ENCODE measurements at regions not wholly inside any gene's neighbourhood (a gene's known extent, or its start where the extent isn't known, plus 50 kb on each side); places are given as distances from the start of the nearest gene placed in this dataset.

GRCh38 chr2:116716038-116716437, 1098.5 kb upstream of the DDX18 start:
- TF ChIP-seq FOXA1 (IDR thresholded peaks at IDR 0.05) (no peak), L3MBTL2 (conservative IDR thresholded peaks at IDR 0.05) (no peak)

Data from HEK293T (cell line).